A549 (cell line): ENCODE measurements at regions not wholly inside any gene's neighbourhood (a gene's known extent, or its start where the extent isn't known, plus 50 kb on each side); places are given as distances from the start of the nearest gene placed in this dataset.

Experiments
- EHMT2 ChIP-seq: fragments of 200-600 bp; sonication (generic); IDR thresholded peaks from 2 replicates; pipeline ENCODE4 v1.6.1; 2016; ENCODE audit warnings: antibody characterized with exemption, low read depth, mild to moderate bottlenecking, moderate library complexity
- JUN ChIP-seq, 2 experiments: fragments of >200 bp; sonication (Bioruptor Twin); formaldehyde crosslinking; IDR thresholded peaks; 2 replicates in 1 of 2; 3 replicates in 1 of 2; pipeline ENCODE4 v1.6.1; 2016 to 2017
- NPAS2 ChIP-seq: fragments of 250-450 bp; sonication (Bioruptor Pico); IDR thresholded peaks from 2 replicates; pipeline ENCODE4 v1.8.0; 2022; ENCODE audit warnings: mild to moderate bottlenecking, moderate library complexity, borderline replicate concordance
- POLR2A ChIP-seq: IDR thresholded peaks from 2 replicates; pipeline ENCODE4 v1.6.1; 2012; ENCODE audit warnings: mild to moderate bottlenecking, low read length
- RNF2 ChIP-seq: fragments of 200-600 bp; sonication (generic); IDR thresholded peaks from 2 replicates; pipeline ENCODE4 v1.6.1; 2016; ENCODE audit warnings: low read depth, mild to moderate bottlenecking, antibody characterized with exemption, moderate library complexity, borderline replicate concordance
- TF ChIP-seq, protein P1 (sequence below): fragments of >200 bp; sonication (Bioruptor Twin); formaldehyde crosslinking; IDR thresholded peaks from 3 replicates; pipeline ENCODE4 v1.5.1; 2016
- TF ChIP-seq, protein P2 (sequence below): IDR thresholded peaks from 2 replicates; pipeline ENCODE4 v1.6.1; 2012
- TF ChIP-seq, protein P3 (sequence below): IDR thresholded peaks from 2 replicates; pipeline ENCODE4 v1.6.1; 2012

DNA sequence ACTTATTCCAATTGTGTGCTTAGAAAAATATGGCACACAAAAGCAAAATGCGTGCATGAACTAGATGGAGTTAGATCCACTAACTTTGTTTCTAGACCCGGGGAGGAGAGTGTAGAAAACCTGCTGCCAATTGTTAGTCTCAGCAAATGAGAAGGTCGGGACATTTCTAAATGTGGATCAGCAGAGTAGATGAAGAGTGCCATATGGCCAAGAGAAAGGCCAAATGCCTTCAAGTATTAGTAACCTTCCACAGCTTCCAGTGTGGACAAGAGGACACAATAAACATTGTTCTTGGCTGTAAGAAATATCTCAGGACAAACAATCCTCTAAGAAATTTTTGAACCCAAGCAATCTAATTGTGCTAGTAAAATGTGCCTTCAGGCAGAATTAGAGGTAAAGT, 690.3 kb downstream of the REEP3 start:
- TF ChIP-seq, protein P1, sequence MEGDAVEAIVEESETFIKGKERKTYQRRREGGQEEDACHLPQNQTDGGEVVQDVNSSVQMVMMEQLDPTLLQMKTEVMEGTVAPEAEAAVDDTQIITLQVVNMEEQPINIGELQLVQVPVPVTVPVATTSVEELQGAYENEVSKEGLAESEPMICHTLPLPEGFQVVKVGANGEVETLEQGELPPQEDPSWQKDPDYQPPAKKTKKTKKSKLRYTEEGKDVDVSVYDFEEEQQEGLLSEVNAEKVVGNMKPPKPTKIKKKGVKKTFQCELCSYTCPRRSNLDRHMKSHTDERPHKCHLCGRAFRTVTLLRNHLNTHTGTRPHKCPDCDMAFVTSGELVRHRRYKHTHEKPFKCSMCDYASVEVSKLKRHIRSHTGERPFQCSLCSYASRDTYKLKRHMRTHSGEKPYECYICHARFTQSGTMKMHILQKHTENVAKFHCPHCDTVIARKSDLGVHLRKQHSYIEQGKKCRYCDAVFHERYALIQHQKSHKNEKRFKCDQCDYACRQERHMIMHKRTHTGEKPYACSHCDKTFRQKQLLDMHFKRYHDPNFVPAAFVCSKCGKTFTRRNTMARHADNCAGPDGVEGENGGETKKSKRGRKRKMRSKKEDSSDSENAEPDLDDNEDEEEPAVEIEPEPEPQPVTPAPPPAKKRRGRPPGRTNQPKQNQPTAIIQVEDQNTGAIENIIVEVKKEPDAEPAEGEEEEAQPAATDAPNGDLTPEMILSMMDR, result no peak
- TF ChIP-seq, protein P2, sequence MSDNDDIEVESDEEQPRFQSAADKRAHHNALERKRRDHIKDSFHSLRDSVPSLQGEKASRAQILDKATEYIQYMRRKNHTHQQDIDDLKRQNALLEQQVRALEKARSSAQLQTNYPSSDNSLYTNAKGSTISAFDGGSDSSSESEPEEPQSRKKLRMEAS, result no peak
- TF ChIP-seq POLR2A (no peak), RNF2 (no peak), EHMT2 (no peak), NPAS2 (CRISPR knock-in tag) (no peak), JUN (IDR thresholded peaks at IDR 0.05) (no peak)
- TF ChIP-seq, protein P3, sequence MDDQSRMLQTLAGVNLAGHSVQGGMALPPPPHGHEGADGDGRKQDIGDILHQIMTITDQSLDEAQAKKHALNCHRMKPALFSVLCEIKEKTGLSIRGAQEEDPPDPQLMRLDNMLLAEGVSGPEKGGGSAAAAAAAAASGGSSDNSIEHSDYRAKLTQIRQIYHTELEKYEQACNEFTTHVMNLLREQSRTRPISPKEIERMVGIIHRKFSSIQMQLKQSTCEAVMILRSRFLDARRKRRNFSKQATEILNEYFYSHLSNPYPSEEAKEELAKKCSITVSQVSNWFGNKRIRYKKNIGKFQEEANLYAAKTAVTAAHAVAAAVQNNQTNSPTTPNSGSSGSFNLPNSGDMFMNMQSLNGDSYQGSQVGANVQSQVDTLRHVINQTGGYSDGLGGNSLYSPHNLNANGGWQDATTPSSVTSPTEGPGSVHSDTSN, result no peak
